Posterior vena cava (tissue), 2 donors: ENCODE measurements at regions not wholly inside any gene's neighbourhood (a gene's known extent, or its start where the extent isn't known, plus 50 kb on each side); places are given as distances from the start of the nearest gene placed in this dataset.
"Not testable (repeated sequence)": the region's sequence is repeated elsewhere in the genome, so short reads cannot be mapped to it uniquely, and the experiment has no call there.

Experiments used
- DNase-seq: peaks from one replicate; pipeline ENCODE4 v3.0.0-alpha.2; 2020; ENCODE audit warnings: low spot score
- intact Hi-C, 2 donors: fragments of 100-400 bp; cut with DNase I; formaldehyde crosslinking; loops; one replicate each; pipeline versions ENCODE4 v1.14.1 to v1.14.2; 2022 to 2023
- donor health status: DM: yes; HTN: yes; CAD: no.
- donor health status: DM: yes; HTN: yes; CAD: no.

DNA sequence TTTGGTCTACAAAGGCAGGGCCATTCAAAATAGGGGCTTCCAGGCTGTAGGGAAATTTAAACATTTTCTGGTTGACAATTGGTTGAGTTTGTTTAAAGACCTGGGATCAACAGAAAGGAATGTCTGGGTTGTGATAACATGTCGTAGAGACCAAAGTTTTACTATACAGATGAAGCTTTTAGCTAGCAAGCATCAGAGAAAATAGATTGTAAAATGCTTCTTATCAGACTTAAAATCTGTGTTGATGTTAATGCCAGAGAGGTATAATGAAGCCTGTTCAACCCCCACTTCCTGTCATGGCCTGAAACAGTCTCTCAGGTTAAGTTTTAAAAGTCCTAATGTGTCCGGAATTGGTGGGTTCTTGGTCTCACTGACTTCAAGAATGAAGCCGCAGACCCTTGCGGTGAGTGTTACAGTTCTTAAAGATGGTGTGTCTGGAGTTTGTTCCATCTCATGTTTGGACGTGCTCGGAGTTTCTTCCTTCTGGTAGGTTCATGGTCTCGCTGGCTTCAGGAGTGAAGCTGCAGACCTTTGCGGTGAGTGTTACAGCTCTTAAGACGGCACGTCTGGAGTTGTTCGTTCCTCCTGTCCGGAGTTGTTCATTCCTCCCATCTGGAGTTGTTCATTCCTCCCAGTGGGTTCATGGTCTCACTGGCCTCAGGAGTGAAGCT, 86.5 kb upstream of the HMCN1 start:
- DNase-seq, intact Hi-C loops: not testable (repeated sequence)

DNA sequence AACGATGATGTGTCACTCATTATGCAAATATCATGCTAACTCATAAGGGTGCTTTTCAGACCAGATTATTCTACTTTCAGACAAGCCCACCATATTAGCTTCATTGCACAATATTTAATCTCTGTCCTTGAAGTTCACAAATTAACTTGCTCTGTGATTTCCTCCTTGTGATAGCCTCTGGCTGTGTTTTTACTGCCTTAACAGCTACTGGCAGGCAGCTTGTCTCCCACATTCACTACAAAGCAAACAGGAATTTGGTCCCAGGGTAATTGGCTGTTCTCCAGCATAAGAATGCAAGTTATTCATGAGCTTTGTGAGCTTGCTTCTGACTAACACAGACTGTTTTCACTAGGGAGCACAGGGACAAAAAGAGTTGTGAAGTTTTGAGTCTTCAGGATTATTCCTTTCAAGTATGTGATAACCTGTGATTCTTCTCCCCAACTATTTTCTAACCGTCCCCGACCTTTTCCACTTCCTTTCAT, 87.9 kb upstream of the HMCN1 start:
- no peak for DNase-seq
- intact Hi-C loops = no loop called here

DNA sequence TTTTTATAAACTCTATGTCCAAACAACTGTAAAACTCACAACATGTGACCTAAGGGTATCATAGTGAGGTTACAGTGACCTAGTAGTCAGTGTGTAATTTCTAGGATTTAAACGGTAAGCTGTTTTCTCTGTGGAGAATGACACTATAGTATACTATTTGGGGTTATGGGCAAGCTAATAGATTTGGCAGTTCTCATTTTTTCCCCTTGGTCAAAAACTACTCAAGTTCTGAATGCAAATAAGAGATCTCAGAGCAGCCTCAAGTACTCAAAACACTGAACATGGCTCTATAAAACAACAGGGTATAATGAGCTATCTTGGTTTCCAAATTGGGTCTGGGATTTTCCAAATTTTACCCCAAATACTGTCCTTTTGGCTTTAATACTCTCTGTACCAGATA, 88.5 kb upstream of the HMCN1 start:
- intact Hi-C loops = no loop called here
- no peak for DNase-seq

DNA sequence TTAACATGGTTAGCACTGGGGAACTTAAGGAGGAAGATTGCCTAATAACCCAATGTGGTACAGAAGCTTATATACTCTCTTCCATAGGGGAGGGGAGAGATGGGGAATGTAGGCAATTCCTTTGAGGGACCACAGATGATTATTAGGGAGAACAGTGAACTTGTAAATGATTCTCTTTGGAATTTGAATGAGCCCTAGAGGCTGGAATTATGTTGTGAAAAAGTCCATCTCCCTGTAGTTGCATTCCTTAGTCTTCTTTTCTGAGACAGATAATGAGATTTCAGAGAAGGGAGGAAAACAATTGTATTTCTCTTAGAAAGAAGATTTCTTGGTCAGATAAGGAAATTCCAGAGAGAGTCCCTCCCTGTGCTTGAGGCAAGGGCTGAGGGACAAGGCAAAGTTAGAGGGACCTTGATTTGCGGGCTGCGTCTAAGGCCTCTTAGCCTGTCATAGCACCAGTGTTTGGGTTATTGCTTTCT, 89.0 kb upstream of the HMCN1 start:
- intact Hi-C loops = no loop called here
- no peak for DNase-seq

DNA sequence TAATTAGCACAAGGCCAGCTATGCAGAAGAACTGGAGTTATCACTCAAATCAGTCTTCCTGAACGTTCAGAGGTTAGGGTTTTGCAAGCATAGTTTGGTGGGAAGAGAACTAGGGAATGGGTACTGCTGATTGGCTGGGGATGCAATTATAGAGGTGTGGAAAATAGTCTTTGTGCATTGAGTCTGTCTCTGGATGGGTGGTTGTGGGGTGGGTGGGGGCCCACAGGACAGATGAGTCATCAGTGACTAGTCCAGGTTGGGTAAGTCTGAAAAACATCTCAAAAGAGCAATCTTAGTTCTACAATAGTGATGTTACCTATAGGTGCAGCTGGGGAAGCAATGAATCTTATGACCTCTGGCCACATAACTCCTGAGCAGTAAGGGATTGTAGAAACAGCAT, 89.7 kb upstream of the HMCN1 start:
- intact Hi-C loops = loop anchor here in 1 of 2 donors (5.0 kb wide), 1 partner anchor 612 kb away; no protein-coding TSS in a partner anchor
- no peak for DNase-seq

DNA sequence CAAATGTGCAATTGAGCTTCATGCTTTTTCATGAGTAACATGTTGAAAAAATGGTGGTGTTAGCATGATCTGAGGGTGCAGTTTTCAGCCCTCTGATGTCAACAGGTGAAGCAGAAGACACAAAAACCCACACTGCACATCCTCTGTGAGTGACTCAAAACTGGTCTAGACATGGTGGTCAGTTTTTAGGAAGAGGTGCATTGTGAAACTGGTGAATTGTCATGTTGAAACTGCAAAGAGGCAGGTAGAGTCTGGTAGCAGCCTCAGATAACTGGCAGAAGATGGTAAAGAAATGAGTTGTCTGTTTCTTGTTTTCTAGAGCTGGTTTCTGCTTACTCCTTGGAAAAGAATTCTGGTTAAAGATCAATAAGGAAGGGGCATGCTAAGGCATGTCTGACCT, 97.3 kb upstream of the HMCN1 start:
- no peak for DNase-seq
- intact Hi-C loops = no loop called here

DNA sequence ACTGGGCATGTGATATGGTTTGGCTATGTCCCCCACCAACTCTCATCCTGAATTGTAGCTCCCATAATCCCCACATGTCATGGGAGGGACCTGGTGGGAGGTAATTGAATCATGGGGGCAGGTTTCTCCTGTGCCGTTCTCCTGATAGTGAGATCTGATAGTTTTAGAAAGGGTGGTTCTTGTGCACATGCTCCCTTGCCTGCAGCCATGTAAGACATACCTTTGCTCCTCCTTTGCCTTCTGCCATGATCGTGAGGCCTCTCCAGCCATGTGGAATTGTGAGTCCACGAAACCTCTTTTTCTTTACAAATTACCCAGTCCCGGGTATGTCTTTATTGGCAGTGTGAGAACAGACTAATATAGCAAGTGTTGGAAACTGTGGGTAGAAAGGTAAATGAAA, 99.5 kb upstream of the HMCN1 start:
- intact Hi-C loops = no loop called here
- DNase-seq = no peak

DNA sequence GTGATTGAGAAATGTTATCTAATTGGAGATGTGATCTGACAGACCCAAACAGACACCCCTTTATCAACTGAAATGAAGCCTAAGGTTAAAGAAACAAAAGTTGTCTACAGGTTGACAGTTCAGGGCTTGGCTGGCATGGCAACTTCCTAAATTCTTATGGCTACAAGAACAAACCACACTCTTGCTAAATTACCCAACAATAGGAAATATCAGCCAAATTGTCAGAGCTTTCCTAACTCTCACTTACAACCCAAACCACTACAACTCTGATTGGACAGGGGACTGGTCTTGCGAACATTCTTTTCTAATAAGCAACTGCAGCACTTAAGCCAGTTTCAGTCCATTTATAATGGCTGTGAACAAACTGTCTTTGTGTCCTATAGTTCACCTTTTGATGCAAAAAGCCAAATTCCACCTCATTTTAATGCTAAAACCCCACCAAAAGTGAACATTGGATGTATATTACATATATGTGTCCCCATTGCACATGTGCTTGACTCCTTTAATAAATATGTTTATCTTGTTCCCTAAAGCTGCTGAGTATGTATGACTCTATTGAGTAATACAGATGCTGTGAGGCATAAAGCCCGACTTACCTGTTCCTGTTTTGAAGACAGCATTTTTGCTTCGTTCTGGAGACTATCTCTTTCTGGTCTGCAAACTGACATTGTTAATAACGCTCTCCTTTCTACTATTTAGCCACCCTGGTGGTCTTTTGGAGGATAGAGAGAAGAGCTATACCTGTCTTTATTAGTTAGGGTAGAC, 101.3 kb upstream of the HMCN1 start:
- no peak for DNase-seq
- intact Hi-C loops = no loop called here

DNA sequence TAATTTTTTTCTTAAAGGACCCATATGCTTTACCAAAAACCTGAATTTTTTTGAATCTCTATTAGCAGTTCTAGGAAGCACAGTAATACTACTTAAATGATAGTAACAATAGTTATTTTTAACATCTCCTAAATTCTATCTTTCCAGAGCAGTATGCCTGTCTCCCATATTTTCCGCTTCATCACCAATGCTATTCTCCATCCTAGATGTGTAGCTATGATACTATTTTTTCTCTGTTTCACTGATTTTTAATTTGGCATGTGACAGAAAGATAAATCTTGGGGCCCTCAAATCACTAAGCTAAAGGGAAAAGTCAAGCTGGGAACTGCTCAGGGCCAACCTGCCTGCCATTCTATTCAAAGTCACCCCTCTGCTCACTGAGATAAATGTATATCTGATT, 102.3 kb upstream of the HMCN1 start:
- intact Hi-C loops = no loop called here
- no peak for DNase-seq

DNA sequence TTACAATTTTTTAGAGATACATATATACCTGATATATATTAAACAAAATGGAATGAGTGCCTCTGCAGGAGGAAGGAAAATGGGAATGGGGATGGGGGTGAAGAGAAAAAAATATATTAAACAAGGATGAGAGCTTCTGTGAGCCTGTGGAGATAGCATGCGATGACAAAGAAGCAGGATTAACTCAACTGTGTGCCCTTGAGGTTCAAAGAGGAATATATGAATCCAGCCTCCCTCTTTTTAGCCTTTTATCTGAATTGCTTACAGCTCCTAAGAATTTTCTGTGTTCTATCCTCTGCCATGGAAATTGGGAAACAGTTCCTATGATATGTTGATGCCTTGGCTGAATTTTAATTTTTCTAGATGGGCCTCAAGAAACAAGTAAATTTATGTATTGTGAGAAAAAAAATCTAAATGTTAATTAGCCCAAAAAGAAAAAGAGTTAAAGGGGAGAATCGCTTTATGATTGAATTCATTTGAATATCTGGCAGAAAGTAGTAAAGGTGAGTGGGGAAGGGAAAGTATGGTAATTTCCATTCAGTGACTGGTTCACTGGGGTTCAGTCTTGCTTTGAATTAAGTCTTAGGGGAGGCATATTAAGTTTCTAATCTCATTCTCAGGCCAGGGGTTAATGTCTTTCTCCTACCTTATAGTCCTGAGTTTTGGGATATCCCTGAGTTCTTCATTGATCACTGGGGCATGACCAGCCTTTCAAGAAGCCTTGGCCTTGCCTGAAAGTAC, 106.3 kb upstream of the HMCN1 start:
- intact Hi-C loops = no loop called here

DNA sequence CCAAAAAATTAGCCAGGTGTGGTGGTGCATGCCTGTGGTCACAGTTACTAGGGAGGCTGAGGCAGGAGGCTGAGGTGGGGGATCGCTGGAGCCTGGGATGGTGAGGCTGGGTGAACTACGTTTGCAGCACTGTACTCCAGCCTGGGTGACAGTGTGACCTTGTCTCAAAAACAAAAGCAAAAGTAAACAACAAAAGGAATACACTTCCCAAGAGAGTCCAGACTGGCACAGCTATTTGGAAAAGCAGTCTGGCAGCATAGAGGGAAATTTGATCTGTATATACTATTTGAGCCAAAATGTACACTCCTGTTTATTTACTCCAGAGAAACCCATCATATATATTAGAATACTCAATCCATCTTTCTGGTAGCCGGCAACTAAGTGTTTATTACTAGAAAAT, 107.0 kb upstream of the HMCN1 start:
- DNase-seq = no peak
- intact Hi-C loops = no loop called here

More for the DNA sequence above, 106.3 kb upstream of the HMCN1 start:
- DNase-seq = no peak

DNA sequence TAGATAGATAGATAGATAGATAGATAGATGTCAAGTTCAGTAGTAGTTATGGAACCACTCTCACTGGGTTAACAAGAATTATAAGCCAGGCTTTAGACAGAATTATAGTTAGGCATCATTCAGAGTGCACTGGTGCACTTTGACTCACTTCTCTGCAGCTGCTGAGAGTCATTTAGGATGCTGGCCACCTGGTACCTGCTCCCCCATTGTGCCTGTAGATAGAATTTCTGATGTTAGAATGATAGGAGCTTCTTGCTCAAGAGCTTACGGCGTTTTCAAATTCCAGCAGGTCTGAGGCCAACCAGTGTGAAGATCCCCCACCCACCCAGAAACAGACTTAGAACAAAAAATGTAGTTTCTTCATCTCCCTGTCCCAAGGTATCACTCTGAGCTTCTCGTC, 107.8 kb upstream of the HMCN1 start:
- intact Hi-C loops = no loop called here
- DNase-seq = no peak

DNA sequence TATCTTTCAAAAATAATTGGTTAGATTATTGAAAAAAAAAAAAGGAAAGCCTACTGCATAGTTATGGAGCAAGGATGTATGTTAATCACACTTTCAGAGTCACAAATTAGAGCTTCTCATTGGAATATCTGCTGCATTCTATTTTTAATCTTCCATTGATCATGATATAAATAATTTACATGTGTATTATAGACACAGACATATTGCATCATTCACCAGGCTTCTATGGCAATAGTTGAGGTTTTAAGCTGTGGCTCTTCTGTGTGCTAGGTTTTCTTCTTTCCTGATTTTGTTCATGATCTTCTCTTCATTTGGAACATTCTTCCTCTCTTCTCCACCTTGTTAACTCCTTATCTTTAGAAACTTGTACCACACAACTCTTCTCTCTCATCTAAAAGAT, 123.2 kb upstream of the HMCN1 start:
- DNase-seq = no peak
- intact Hi-C loops = no loop called here

DNA sequence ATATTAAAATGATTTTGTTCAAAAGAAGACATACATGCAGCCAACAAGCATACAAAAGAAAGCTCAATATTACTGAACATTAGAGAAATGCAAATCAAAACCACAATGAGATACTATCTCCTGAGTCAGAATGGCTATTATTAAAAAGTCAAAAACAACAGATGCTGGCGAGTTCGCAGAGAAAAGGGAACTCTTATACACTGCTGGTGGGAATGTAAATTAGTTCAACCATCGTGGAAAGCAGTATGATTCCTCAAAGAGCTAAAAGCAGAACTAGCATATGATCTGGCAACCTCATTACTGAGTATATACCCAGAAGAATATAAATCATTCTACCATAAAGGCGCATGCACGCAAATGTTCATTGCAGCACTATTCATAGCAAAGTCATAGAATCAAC, 126.0 kb upstream of the HMCN1 start:
- DNase-seq = no peak
- intact Hi-C loops = no loop called here

DNA sequence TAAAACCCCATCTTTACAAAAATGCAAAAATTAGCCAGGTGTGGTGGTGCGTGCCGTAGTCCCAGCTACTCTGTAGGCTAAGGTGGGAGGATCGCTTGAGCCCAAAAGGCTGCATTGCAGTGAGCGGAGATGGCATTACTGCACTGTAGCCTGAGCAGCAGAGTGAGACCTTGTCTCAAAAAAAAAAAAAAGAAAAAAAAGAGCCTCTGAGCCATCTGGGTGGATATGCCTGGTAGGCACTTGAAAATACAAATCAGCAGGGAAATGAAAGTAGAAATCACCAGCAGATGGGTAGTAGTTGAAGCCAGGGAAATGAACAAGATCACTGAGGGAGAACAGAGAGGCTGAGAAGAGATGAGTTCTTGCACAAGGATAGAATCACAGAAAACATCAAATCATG, 131.0 kb upstream of the HMCN1 start:
- intact Hi-C loops = no loop called here
- DNase-seq = no peak

DNA sequence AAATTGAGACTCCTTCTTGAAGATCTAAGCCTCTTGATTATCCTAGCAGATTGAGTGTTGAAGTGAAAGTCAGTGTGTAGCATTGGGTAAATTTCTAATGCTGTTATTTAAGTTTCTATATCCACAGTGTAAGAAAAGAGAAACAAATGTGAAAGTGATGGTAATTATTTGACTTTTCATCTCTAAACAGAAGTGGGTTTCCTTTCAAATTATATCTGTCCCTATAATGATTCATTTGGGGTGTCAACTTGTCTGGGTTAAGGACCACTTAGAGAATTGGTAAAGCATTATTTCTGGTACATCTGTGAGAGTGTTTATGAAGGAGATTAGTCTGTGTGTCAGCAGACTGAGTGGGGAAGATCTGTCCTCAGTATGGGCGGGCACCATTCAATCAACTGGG, 133.0 kb upstream of the HMCN1 start:
- no peak for DNase-seq
- intact Hi-C loops = no loop called here

DNA sequence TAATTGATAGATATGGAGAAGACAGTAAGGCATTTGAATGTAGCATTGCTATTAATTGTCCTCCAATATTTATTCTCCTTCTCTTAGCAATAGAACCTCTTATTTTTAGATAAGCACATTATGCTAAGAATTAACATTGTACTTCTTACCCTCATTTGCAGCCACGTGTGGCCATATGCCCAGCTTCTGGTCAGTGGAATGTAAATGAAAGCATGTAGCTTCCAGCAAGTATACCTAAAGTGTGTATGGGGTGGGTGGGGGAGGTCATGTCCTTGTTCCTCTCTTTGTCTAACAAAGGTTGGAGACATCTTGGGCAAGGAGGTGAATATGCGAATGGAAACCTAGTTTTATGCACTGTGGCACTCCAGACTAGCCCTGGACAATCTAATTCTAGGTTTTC, 133.6 kb upstream of the HMCN1 start:
- DNase-seq = no peak
- intact Hi-C loops = no loop called here

DNA sequence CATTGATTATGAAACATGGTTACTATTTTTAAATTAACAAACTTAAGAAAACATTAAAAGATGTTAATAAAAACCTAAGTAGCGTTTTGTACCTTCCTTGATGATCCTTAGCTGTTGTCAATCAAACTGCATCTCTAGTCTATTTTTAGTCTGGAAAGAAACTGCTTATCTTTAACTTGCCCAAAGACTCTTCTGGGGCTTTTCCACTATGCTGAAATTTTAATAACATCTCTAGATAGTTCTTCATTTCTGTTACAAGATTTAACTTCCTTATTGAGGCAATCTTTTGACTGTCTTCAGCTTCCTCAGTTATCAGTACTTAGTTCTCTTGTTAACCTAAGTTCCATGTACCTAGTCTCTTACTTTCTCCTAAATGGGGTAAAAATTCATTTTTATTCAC, 135.9 kb upstream of the HMCN1 start:
- intact Hi-C loops = no loop called here
- no peak for DNase-seq

DNA sequence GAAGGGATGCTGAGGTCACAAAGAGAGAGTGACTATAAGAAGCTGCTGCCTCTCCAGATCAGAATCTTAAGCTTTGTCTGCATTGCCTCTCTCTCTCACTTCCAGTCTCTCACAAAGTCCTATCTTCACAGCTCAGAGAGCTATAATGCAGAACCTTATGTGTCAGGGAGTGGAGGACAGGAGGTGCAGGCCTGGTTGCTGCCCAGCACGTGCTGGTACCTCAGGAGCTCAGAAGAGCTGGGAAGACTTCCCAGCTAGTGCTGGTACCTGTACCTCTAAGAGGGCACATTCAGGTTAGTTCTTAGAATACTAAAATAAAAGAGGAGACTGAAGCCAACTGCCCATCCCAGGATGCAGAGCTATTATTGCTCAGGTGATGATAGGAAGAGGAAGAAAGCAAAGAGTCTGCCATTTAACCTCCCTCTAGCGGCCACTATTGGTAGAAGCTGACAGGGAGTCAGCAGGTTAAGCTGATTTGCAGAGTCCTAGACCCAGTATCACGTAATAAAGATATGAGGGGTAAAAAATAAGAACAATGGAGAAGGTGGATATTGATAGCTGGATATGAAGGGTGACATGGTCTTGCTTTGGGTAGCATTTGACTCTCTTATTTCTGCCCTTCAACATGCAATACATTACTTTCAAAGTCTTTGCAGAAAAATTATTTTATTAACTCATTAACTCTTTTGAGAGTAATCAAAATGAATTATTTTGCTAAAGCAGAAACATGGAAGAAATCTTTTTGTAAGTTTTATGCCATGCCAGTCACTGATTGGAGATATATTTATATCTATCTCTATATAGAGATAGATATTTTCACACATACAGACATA, 138.1 kb upstream of the HMCN1 start:
- intact Hi-C loops = no loop called here
- no peak for DNase-seq
